Upper lobe of left lung (tissue), 6 donors: ENCODE measurements at regions not wholly inside any gene's neighbourhood (a gene's known extent, or its start where the extent isn't known, plus 50 kb on each side); places are given as distances from the start of the nearest gene placed in this dataset.

Source experiments
- ATAC-seq, 2 donors: fragments of 200-7000 bp; cut with Tn5 transposase; one replicate each; pipeline ENCODE4 v1.9.1; 2022; ENCODE audit warnings: mild to moderate bottlenecking in 2 of 2, moderate library complexity in 2 of 2; ENCODE audit not compliant: low FRiP score in 2 of 2
- DNase-seq, 2 donors: peaks; one replicate each; pipeline ENCODE4 v3.0.0-alpha.2; 2019 to 2020
- H3K27ac ChIP-seq, 4 donors: fragments of 200-600 bp; sonication (generic); one replicate each; pipeline ENCODE4 v1.5.1; 2016 to 2019
- H3K27me3 ChIP-seq, 4 donors: fragments of 200-600 bp; sonication (generic); one replicate each; pipeline ENCODE4 v1.5.1; 2017 to 2019
- H3K36me3 ChIP-seq, 4 donors: fragments of 200-600 bp; sonication (generic); one replicate each; pipeline ENCODE4 v1.5.1; 2016 to 2019
- H3K4me1 ChIP-seq, 4 donors: fragments of 200-600 bp; sonication (generic); one replicate each; pipeline ENCODE4 v1.5.1; 2018 to 2019
- H3K4me3 ChIP-seq, 4 donors: fragments of 200-600 bp; sonication (generic); one replicate each; pipeline ENCODE4 v1.5.1; 2017 to 2019; ENCODE audit warnings: mild to moderate bottlenecking in 2 of 4, moderate library complexity in 1 of 4
- H3K9me3 ChIP-seq, 4 donors: fragments of 200-600 bp; sonication (generic); one replicate each; pipeline ENCODE4 v1.5.1; 2018 to 2019
- EP300 ChIP-seq, 4 donors: sonication (generic); formaldehyde crosslinking; IDR thresholded peaks; one replicate each; pipeline ENCODE4 v1.5.1; 2017; ENCODE audit warnings: antibody characterized with exemption in 4 of 4, control low read depth in 2 of 4
- POLR2A ChIP-seq, 4 donors: fragments of 450-650 bp; IDR thresholded peaks; one replicate each; pipeline ENCODE4 v1.5.1; 2016 to 2017; ENCODE audit warnings: antibody characterized with exemption in 4 of 4, mild to moderate bottlenecking in 2 of 4
- POLR2AphosphoS5 ChIP-seq, 2 donors: sonication (generic); formaldehyde crosslinking; IDR thresholded peaks; one replicate each; pipeline ENCODE4 v1.5.1; 2017; ENCODE audit warnings: antibody characterized with exemption in 2 of 2
- WGBS, 2 donors: methylation state at CpG; one replicate each; pipeline ENCODE4 v1.1.5; 2017 to 2018; 5-methylcytosine and 5-hydroxymethylcytosine counted together
- TF ChIP-seq, protein P1 (sequence below), 6 experiments: fragments of 450-650 bp in 4 of 6; fragments of 200-600 bp in 2 of 6; sonication (generic) in 2 of 6; IDR thresholded peaks; one replicate each; pipeline ENCODE4 v1.5.1; 2016 to 2019; ENCODE audit warnings: antibody characterized with exemption in 6 of 6
- donor health status: DM: no; HTN: no; CAD: no; lungs with moderate emphysema.
- donor health status: DM: no; HTN: yes; CAD: no; lungs with severe emphysema.

DNA sequence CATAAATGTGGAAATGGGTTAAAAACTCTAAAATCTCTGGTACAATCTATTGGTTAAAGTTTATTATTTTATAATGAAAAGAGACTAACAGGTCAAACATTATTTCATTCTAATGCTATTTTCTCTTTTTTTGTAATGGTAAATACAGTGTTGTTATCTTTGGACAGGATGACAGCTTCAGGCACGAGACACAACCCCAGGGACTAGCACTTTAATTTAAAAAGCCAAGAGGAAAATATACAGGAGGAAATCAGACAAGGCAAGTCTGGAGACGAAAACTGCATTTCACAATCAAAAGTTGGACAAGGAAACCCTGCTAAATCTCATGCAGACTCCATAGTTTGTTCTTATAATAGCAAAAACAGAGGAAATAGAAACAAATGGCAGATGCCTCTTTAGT lies 589.1 kb upstream of the CDH8 start:
- Histone ChIP-seq H3K27ac (no peak overlapping the region), H3K4me1 (no peaks in the 10 kb centered on the region), H3K27me3 (no peaks in the 10 kb centered on the region), H3K9me3 (no peaks in the 10 kb centered on the region), H3K4me3 (no peak overlapping the region), H3K36me3 (no peaks in the 10 kb centered on the region)
- DNase-seq (no peak), ATAC-seq (no peak)
- WGBS, 2 donors, result 18 to 23% methylated on average over 2 of the region's 2 CpGs
- TF ChIP-seq EP300 (IDR thresholded peaks at IDR 0.05) (no peak), POLR2AphosphoS5 (IDR thresholded peaks at IDR 0.05) (no peak), POLR2A (IDR thresholded peaks at IDR 0.05) (no peak)
- TF ChIP-seq, protein P1, sequence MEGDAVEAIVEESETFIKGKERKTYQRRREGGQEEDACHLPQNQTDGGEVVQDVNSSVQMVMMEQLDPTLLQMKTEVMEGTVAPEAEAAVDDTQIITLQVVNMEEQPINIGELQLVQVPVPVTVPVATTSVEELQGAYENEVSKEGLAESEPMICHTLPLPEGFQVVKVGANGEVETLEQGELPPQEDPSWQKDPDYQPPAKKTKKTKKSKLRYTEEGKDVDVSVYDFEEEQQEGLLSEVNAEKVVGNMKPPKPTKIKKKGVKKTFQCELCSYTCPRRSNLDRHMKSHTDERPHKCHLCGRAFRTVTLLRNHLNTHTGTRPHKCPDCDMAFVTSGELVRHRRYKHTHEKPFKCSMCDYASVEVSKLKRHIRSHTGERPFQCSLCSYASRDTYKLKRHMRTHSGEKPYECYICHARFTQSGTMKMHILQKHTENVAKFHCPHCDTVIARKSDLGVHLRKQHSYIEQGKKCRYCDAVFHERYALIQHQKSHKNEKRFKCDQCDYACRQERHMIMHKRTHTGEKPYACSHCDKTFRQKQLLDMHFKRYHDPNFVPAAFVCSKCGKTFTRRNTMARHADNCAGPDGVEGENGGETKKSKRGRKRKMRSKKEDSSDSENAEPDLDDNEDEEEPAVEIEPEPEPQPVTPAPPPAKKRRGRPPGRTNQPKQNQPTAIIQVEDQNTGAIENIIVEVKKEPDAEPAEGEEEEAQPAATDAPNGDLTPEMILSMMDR (IDR thresholded peaks at IDR 0.05), result no peak

DNA sequence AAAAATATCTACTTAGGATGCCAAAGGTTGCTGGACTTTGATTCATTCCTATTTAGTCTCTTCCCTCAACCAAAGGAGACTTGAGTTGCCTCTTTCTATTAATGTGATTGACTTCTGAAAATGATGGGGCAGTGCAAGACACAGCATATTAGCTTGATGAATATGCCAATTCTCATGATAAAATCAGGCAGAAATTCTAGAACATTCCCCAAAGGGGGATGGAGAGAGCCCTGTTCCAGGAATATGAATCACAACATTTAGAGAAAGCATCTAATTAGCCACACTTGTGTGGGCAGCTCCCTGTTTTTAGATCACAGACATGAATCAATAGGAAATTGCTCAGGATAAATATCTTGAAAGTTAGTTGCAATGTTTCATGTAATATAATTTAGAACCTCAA lies 584.0 kb upstream of the CDH8 start:
- Histone ChIP-seq H3K9me3 (no peaks in the 10 kb centered on the region), H3K27me3 (no peaks in the 10 kb centered on the region), H3K4me3 (no peak overlapping the region), H3K36me3 (no peaks in the 10 kb centered on the region), H3K4me1 (no peaks in the 10 kb centered on the region), H3K27ac (no peak overlapping the region)
- TF ChIP-seq, protein P1 (IDR thresholded peaks at IDR 0.05), result no peak
- TF ChIP-seq POLR2A (IDR thresholded peaks at IDR 0.05) (no peak), POLR2AphosphoS5 (IDR thresholded peaks at IDR 0.05) (no peak), EP300 (IDR thresholded peaks at IDR 0.05) (no peak)
- ATAC-seq (no peak), DNase-seq (no peak)

DNA sequence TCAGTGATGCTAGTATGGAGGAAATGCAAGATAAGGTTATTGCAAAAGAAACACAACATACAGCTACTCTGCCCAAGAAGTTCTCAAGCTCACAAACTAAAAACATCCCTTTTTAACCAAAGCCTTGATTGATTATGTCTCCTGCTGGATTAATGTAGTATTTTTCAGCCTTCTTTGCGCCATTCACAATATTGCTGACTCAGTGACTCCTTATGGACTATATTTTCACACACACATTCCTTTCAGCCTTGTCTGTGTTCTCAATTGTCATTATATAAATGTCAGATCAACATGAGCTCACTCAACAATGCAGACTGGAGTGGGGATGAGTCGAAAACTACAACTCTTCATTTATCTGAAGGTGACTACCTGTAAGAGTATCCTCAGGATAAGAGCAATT lies 579.3 kb upstream of the CDH8 start:
- H3K36me3 ChIP-seq, result no peaks in the 10 kb centered on the region
- no peaks in the 10 kb centered on the region for H3K4me1 ChIP-seq
- no peaks in the 10 kb centered on the region for H3K9me3 ChIP-seq
- no peak overlapping the region for H3K27ac ChIP-seq
- H3K4me3 ChIP-seq, result no peak overlapping the region
- no peak for TF ChIP-seq POLR2A (IDR thresholded peaks at IDR 0.05)
- no peaks in the 10 kb centered on the region for H3K27me3 ChIP-seq
- WGBS, 2 donors, result 28 to 37% methylated on average over 2 of the region's 2 CpGs
- DNase-seq (no peak), ATAC-seq (no peak)

DNA sequence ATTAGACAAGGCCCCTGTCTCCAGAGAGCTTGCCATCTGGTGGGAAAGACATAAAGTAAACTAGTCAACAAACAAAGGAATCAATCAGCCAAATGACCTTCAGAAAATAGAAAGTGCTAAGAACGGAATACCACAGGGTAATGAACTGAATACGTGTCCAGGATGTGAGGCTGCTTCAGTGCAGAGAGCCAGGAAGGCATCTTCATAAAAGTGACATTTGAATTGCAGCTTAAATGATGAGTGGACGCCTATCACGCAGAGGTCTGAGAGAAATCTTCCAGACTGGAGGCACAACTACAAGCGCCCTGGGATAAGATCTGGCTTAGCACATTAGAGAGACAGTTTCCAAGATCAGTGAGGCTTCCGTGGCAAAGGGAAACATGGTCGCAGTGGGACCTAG lies 574.1 kb upstream of the CDH8 start:
- no peaks in the 10 kb centered on the region for H3K9me3 ChIP-seq
- no peaks in the 10 kb centered on the region for H3K27me3 ChIP-seq
- H3K27ac ChIP-seq, result no peak overlapping the region
- no peaks in the 10 kb centered on the region for H3K36me3 ChIP-seq
- WGBS, 2 donors, result 54 to 66% methylated on average over 7 of the region's 7 CpGs
- TF ChIP-seq POLR2AphosphoS5 (IDR thresholded peaks at IDR 0.05), result no peak
- TF ChIP-seq EP300 (IDR thresholded peaks at IDR 0.05), result no peak
- TF ChIP-seq, protein P1 (IDR thresholded peaks at IDR 0.05), result no peak
- no peak for TF ChIP-seq POLR2A (IDR thresholded peaks at IDR 0.05)
- DNase-seq, result no peak
- ATAC-seq, result no peak
- no peaks in the 10 kb centered on the region for H3K4me1 ChIP-seq
- no peak overlapping the region for H3K4me3 ChIP-seq

DNA sequence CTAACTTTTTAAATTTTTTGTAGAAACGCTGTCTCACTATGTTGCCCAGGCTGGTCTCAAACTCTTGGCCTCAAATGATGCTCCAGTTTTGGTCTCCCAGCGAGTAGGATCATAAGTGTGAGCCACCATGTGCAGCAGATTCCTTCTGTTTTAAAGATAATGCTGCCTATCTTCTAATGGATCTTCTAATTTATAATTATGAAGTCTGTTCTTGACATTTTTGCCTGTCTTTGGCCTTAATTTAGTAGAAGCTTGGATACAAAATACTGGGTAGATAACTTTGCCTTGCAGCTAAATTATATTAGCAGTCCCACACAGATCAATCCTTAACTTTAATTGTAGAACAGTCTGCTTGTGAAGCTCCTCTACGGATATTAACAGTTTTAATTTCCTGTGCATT lies 566.6 kb upstream of the CDH8 start:
- Histone ChIP-seq H3K27ac (no peak overlapping the region), H3K4me1 (no peaks in the 10 kb centered on the region), H3K27me3 (no peaks in the 10 kb centered on the region), H3K9me3 (no peaks in the 10 kb centered on the region), H3K36me3 (no peaks in the 10 kb centered on the region), H3K4me3 (no peak overlapping the region)
- DNase-seq, result no peak
- no peak for TF ChIP-seq EP300 (IDR thresholded peaks at IDR 0.05)
- no peak for TF ChIP-seq POLR2A (IDR thresholded peaks at IDR 0.05)
- TF ChIP-seq, protein P1 (IDR thresholded peaks at IDR 0.05), result no peak
- TF ChIP-seq POLR2AphosphoS5 (IDR thresholded peaks at IDR 0.05), result no peak
- ATAC-seq, result no peak
- 66 to 79% methylated on average over 3 of the region's 3 CpGs for WGBS, 2 donors
